H9 (cell line): ENCODE measurements at regions not wholly inside any gene's neighbourhood (a gene's known extent, or its start where the extent isn't known, plus 50 kb on each side); places are given as distances from the start of the nearest gene placed in this dataset.

ENCODE experiments used
- DNase-seq: peaks from one replicate; pipeline ENCODE4 v3.0.0-alpha.2; 2017
- H2AFZ ChIP-seq: one replicate; pipeline ENCODE4 v1.6.1; 2013; ENCODE audit warnings: mild to moderate bottlenecking, low read length, control low read depth, moderate library complexity
- H2AK5ac ChIP-seq: 2 replicates; pipeline ENCODE4 v1.6.1; 2013; ENCODE audit warnings: low read length, control low read depth, mixed read lengths; ENCODE audit not compliant: insufficient read length
- H2BK120ac ChIP-seq: one replicate; pipeline ENCODE4 v1.6.1; 2013; ENCODE audit warnings: low read depth, mild to moderate bottlenecking, low read length, control low read depth, inconsistent platforms; ENCODE audit not compliant: poor library complexity, severe bottlenecking
- H2BK12ac ChIP-seq: 2 replicates; pipeline ENCODE4 v1.6.1; 2013; ENCODE audit warnings: low read length, control low read depth, mixed read lengths, low read depth; ENCODE audit not compliant: insufficient read length
- H2BK15ac ChIP-seq: 2 replicates; pipeline ENCODE4 v1.6.1; 2013; ENCODE audit warnings: low read depth, low read length, control low read depth
- H2BK20ac ChIP-seq: one replicate; pipeline ENCODE4 v1.6.1; 2013; ENCODE audit warnings: low read depth, mild to moderate bottlenecking, low read length, control low read depth, inconsistent platforms; ENCODE audit not compliant: poor library complexity, severe bottlenecking
- H2BK5ac ChIP-seq: 2 replicates; pipeline ENCODE4 v1.6.1; 2013; ENCODE audit warnings: low read length, control low read depth, mixed read lengths; ENCODE audit not compliant: insufficient read length
- H3K14ac ChIP-seq: 2 replicates; pipeline ENCODE4 v1.6.1; 2013; ENCODE audit warnings: low read length, control low read depth; ENCODE audit not compliant: insufficient read depth
- H3K18ac ChIP-seq: 2 replicates; pipeline ENCODE4 v1.6.1; 2013; ENCODE audit warnings: low read depth, mild to moderate bottlenecking, mixed read lengths, low read length, control low read depth; ENCODE audit not compliant: insufficient read length
- H3K23ac ChIP-seq: 2 replicates; pipeline ENCODE4 v1.6.1; 2013; ENCODE audit warnings: low read length, control low read depth, mixed read lengths, low read depth; ENCODE audit not compliant: insufficient read length
- H3K23me2 ChIP-seq: 2 replicates; pipeline ENCODE4 v1.6.1; 2013; ENCODE audit warnings: low read depth, mild to moderate bottlenecking, mixed read lengths, low read length, control low read depth; ENCODE audit not compliant: insufficient read length, poor library complexity, severe bottlenecking
- H3K27ac ChIP-seq: 2 replicates; pipeline ENCODE4 v1.5.1; 2013; ENCODE audit warnings: low read length, control low read depth, mixed read lengths, low read depth; ENCODE audit not compliant: insufficient read length
- H3K27me3 ChIP-seq: 2 replicates; pipeline ENCODE4 v1.6.1; 2013; ENCODE audit warnings: low read length, control low read depth, inconsistent platforms; ENCODE audit not compliant: insufficient read depth
- H3K4ac ChIP-seq: 2 replicates; pipeline ENCODE4 v1.6.1; 2013; ENCODE audit warnings: low read depth, mild to moderate bottlenecking, control low read depth, inconsistent platforms, low read length, moderate library complexity
- H3K4me1 ChIP-seq: 2 replicates; pipeline ENCODE4 v1.6.1; 2013; ENCODE audit warnings: low read length, control low read depth, inconsistent platforms; ENCODE audit not compliant: insufficient read depth
- H3K4me2 ChIP-seq: 2 replicates; pipeline ENCODE4 v1.6.1; 2013; ENCODE audit warnings: low read length, control low read depth, mixed read lengths; ENCODE audit not compliant: insufficient read length, insufficient read depth
- H3K56ac ChIP-seq: 2 replicates; pipeline ENCODE4 v1.6.1; 2013; ENCODE audit warnings: low read depth, mild to moderate bottlenecking, mixed read lengths, low read length, control low read depth; ENCODE audit not compliant: insufficient read length
- H3K79me1 ChIP-seq: 2 replicates; pipeline ENCODE4 v1.6.1; 2013; ENCODE audit warnings: low read depth, mild to moderate bottlenecking, moderate library complexity, low read length, control low read depth, inconsistent platforms; ENCODE audit not compliant: insufficient read depth, poor library complexity, severe bottlenecking
- H3K79me2 ChIP-seq: 2 replicates; pipeline ENCODE4 v1.6.1; 2013; ENCODE audit warnings: low read length, control low read depth, inconsistent platforms; ENCODE audit not compliant: insufficient read depth
- H3K9ac ChIP-seq: 2 replicates; pipeline ENCODE4 v1.6.1; 2013; ENCODE audit warnings: low read length, control low read depth, mixed read lengths; ENCODE audit not compliant: insufficient read length; ENCODE audit errors: extremely low read depth
- H3K9me3 ChIP-seq: one replicate; pipeline ENCODE4 v1.6.1; 2013; ENCODE audit warnings: low read depth, low read length, inconsistent platforms; ENCODE audit not compliant: control insufficient read depth
- H3T11ph ChIP-seq: one replicate; pipeline ENCODE4 v1.6.1; 2013; ENCODE audit warnings: mild to moderate bottlenecking, low read length, control low read depth, inconsistent platforms
- H4K20me1 ChIP-seq: one replicate; pipeline ENCODE4 v1.6.1; 2013; ENCODE audit not compliant: control insufficient read depth, insufficient read length, insufficient read depth
- H4K5ac ChIP-seq: 2 replicates; pipeline ENCODE4 v1.6.1; 2013; ENCODE audit warnings: low read depth, mild to moderate bottlenecking, mixed read lengths, low read length, control low read depth; ENCODE audit not compliant: insufficient read length
- H4K8ac ChIP-seq: replicated peaks from 2 replicates; pipeline ENCODE4 v1.6.1; 2013; ENCODE audit warnings: low read length, control low read depth, mixed read lengths, low read depth; ENCODE audit not compliant: insufficient read length
- H4K91ac ChIP-seq: 2 replicates; pipeline ENCODE4 v1.6.1; 2013; ENCODE audit warnings: low read depth, mild to moderate bottlenecking, moderate library complexity, mixed read lengths, low read length, control low read depth; ENCODE audit not compliant: insufficient read length
- H3K27ac Mint-ChIP-seq, 3 experiments: 2 replicates in 2 of 3; 3 replicates in 1 of 3; pipeline ENCODE4 v1.8.0; 2020 to 2021; ENCODE audit warnings: mixed read lengths in 3 of 3, mild to moderate bottlenecking in 1 of 3, moderate library complexity in 1 of 3
- H3K27me3 Mint-ChIP-seq: 2 replicates; pipeline ENCODE4 v1.8.0; 2021; ENCODE audit warnings: low read depth, mild to moderate bottlenecking, moderate library complexity, mixed read lengths
- H3K36me3 Mint-ChIP-seq, 3 experiments: 2 replicates in 2 of 3; 3 replicates in 1 of 3; pipeline ENCODE4 v1.8.0; 2020 to 2021; ENCODE audit warnings: low read depth in 3 of 3, mixed read lengths in 3 of 3; ENCODE audit not compliant: insufficient read depth in 1 of 3
- H3K4me1 Mint-ChIP-seq, 2 experiments: 2 replicates each; pipeline ENCODE4 v1.8.0; 2020; ENCODE audit warnings: mixed read lengths in 2 of 2
- H3K4me3 Mint-ChIP-seq, 2 experiments: 2 replicates in 1 of 2; 3 replicates in 1 of 2; pipeline ENCODE4 v1.8.0; 2020 to 2021; ENCODE audit warnings: mild to moderate bottlenecking in 2 of 2, mixed read lengths in 2 of 2, moderate library complexity in 1 of 2
- H3K9me3 Mint-ChIP-seq, 2 experiments: 2 replicates in 1 of 2; 3 replicates in 1 of 2; pipeline ENCODE4 v1.8.0; 2020; ENCODE audit warnings: mild to moderate bottlenecking in 2 of 2, mixed read lengths in 2 of 2, moderate library complexity in 1 of 2
- WGBS: extraction: QIAGEN DNeasy Blood & Tissue Kit; methylation state at CpG from one replicate; pipeline ENCODE4 v1.1.7; 2013; ENCODE audit warnings: missing lambda C conversion rate, low lambda C conversion rate, mixed read lengths; ENCODE audit not compliant: insufficient read length; ENCODE audit errors: extremely low coverage; 5-methylcytosine and 5-hydroxymethylcytosine counted together
- TF ChIP-seq, protein P1 (sequence below): fragments of 200-600 bp; sonication (generic); conservative IDR thresholded peaks from 3 replicates; pipeline ENCODE4 v1.8.0; 2021; ENCODE audit warnings: antibody characterized with exemption, mild to moderate bottlenecking

GRCh38 chr14:82786483-82786880 lies 1252.8 kb upstream of the SEL1L start:
- H3K23me2 ChIP-seq: no peaks in the 10 kb centered on the region
- H3K4me2 ChIP-seq: no peak overlapping the region
- no peak overlapping the region for H3K4ac ChIP-seq
- no peak overlapping the region for H3K18ac ChIP-seq
- no peak overlapping the region for H3K56ac ChIP-seq
- H3K79me1 ChIP-seq: no peaks in the 10 kb centered on the region
- no peak overlapping the region for H2BK120ac ChIP-seq
- no peak overlapping the region for H2BK15ac ChIP-seq
- H3K23ac ChIP-seq: no peak overlapping the region
- H3T11ph ChIP-seq: no peak overlapping the region
- no peak overlapping the region for H3K27ac ChIP-seq
- no peak overlapping the region for H4K91ac ChIP-seq
- no peak overlapping the region for H2AK5ac ChIP-seq
- no peak overlapping the region for H2BK12ac ChIP-seq
- peaks cover 0 to 3% of the 10 kb centered on the region in 2 experiments; a peak in 1 of 4 replicates for H3K4me1 Mint-ChIP-seq
- peaks cover 0 to 2% of the 10 kb centered on the region in 2 experiments; a peak in 1 of 5 replicates for H3K9me3 Mint-ChIP-seq
- H2AFZ ChIP-seq: no peak overlapping the region
- no peak overlapping the region for H4K8ac ChIP-seq
- no CpG with 5 or more reads among the region's 3 CpGs for WGBS
- peaks cover 0 to 3% (median 0%) of the 10 kb centered on the region in 3 experiments; a peak in 1 of 7 replicates for H3K36me3 Mint-ChIP-seq
- H4K5ac ChIP-seq: no peak overlapping the region
- no peaks in the 10 kb centered on the region for H3K4me1 ChIP-seq
- H3K9ac ChIP-seq: no peak overlapping the region
- no peak overlapping the region for H3K27ac Mint-ChIP-seq
- H2BK5ac ChIP-seq: no peak overlapping the region
- no peaks in the 10 kb centered on the region for H3K9me3 ChIP-seq
- DNase-seq: no peak
- H3K4me3 Mint-ChIP-seq: no peak overlapping the region
- no peaks in the 10 kb centered on the region for H3K79me2 ChIP-seq
- H3K27me3 ChIP-seq: no peaks in the 10 kb centered on the region
- H4K20me1 ChIP-seq: no peaks in the 10 kb centered on the region
- H3K27me3 Mint-ChIP-seq: no peaks in the 10 kb centered on the region
- H2BK20ac ChIP-seq: no peak overlapping the region
- H3K14ac ChIP-seq: no peak overlapping the region
- TF ChIP-seq, protein P1, sequence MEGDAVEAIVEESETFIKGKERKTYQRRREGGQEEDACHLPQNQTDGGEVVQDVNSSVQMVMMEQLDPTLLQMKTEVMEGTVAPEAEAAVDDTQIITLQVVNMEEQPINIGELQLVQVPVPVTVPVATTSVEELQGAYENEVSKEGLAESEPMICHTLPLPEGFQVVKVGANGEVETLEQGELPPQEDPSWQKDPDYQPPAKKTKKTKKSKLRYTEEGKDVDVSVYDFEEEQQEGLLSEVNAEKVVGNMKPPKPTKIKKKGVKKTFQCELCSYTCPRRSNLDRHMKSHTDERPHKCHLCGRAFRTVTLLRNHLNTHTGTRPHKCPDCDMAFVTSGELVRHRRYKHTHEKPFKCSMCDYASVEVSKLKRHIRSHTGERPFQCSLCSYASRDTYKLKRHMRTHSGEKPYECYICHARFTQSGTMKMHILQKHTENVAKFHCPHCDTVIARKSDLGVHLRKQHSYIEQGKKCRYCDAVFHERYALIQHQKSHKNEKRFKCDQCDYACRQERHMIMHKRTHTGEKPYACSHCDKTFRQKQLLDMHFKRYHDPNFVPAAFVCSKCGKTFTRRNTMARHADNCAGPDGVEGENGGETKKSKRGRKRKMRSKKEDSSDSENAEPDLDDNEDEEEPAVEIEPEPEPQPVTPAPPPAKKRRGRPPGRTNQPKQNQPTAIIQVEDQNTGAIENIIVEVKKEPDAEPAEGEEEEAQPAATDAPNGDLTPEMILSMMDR: no peak
